ENCODE measurements at regions not wholly inside any gene's neighbourhood (a gene's known extent, or its start where the extent isn't known, plus 50 kb on each side); places are given as distances from the start of the nearest gene placed in this dataset.
"Not testable (repeated sequence)": the region's sequence is repeated elsewhere in the genome, so short reads cannot be mapped to it uniquely, and the experiment has no call there.

DNA sequence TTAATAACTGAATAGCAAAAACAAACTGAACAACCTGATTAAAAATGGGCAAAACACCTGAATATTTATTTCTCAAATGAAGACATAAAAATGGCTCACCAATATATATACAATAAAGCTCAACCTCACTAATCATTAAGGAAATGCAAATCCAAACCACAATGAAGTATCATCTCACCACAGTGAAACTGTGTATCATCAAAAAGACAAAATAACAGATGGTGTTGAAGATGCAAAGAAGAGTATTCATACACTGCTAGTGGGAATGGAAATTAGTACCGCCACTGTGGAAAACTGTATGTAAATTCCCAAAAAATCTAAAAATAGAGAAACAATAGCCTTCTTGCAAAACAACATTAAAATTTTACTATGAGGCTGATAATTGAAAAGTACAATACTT is 1660.1 kb upstream of the B3GALT2 start:
- no peak for DNase-seq (ENCODE audit: low read depth)

GRCh38 chr1:194843077-194843476 is 1656.7 kb upstream of the B3GALT2 start:
- DNase-seq (ENCODE audit: low read depth), result no peak

DNA sequence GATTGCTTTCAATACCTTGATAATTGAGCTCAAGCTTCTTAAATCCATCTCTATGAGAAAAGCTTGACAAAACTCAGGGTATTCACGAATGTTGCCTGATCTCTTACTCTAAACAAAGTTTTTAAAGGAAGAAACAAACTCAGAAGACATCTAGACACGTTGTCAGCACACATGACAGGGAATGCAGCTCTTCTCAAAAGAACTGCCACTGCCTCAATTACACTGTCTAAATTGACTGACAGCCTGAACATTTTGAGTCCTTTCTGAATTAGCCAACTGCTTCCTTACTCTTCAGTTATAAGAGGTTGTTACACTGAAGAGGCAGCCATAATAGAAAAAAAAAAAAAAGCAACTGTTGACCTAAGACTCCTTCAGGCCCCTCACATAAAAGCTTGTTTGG is 1646.7 kb upstream of the B3GALT2 start:
- no peak for DNase-seq (ENCODE audit: low read depth)

DNA sequence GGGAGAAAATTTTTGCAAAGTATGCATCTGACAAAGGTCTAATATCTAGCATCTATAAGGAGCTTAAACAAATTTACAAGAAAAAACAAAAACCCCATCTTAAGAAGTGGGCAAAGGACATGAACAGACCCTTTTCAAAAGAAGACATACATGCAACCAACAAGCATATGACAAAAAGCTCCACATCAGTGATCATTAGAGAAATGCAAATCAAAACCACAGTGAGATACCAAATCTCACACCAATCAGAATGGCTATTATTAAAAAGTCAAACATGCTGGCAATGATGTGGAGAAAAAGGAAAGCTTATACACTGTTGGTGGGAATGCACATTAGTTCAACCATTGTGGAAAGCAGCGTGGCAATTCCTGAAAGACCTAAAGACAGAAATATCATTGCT is 1645.2 kb upstream of the B3GALT2 start:
- not testable (repeated sequence) for DNase-seq (ENCODE audit: low read depth)

GRCh38 chr1:194830387-194830786 is 1644.0 kb upstream of the B3GALT2 start:
- DNase-seq (ENCODE audit: low read depth), result no peak

- DNase-seq (ENCODE audit: low read depth), result peak; percentile 10
Observed at GRCh38 chr1:194829492-194829891, 1643.1 kb upstream of the B3GALT2 start.

DNA sequence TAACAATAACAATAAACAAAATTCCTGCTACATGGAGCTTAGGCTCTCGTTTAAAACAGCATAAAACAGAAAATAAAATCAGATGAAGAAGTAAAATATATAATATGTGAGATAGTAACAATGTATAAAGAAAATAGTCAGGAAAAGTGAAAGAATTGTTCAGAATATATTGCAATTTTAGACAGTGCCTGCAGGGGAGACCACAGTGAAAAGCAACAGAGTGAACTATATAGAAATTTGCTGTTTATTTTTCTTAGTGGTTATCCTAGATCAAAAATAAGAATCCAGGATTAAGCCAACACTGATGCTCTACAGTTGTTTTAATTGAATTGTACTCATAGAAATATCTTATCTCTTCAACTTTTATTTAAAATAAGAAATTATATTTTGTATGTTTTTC is 1639.0 kb upstream of the B3GALT2 start:
- no peak for DNase-seq (ENCODE audit: low read depth)

DNA sequence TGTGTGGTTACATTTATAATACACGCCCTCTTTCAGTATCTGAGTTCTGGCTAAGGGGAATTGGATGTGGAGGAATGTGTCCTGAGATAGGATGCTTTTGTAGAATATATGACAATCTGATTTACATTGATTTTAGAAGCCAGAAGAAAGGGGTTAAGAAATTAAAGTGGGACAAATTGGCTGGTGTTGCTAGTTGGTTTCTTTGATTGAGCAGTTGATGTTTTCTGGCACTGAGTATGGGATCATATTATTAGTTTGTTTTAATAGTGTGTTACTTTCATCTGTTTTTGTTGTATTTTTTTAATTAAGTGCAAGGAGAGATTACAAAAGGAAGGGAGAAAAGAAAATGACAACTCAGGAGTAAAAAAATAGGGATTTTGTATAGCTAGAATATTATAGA is 1634.7 kb upstream of the B3GALT2 start:
- DNase-seq (ENCODE audit: low read depth), result no peak

DNA sequence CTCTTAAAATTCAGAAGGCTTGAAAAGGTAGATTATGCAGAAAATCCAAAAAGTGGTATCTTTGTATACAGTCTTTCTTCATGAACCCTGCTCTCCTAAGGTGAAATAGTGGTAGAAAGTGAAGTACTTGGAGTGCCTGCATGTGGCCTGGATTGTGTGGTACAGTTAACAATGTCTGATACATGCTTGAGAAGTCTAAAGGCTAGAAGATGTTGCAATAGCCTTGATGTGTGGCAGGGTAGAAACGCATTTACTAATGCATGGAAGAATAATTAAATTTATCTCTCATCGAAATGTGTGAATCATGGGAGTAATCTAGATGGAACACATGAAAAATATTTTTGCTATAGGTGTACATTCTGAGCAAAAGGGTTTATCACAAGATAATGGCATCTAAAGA is 1632.3 kb upstream of the B3GALT2 start:
- DNase-seq (ENCODE audit: low read depth), result no peak

GRCh38 chr1:194816859-194817258 is 1630.4 kb upstream of the B3GALT2 start:
- no peak for DNase-seq (ENCODE audit: low read depth)

DNA sequence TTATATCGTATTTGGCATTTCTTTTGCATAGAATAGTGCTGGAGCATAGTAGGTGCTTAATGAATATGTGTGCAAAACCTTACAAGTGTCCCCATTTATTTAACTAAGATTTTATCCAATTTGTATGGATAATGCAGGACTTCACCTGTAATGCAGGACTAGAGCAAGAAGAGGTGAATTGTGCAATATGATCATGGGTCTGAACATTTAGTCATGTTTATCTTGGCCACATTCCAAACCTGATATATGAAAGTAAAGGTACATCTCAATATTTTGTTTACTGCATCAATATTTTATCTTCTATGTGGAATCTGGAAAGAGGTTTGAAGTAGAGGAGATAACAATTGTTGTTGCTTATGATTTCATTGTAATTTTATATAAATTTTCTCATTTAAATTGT is 1626.7 kb upstream of the B3GALT2 start:
- DNase-seq (ENCODE audit: low read depth), result no peak

DNA sequence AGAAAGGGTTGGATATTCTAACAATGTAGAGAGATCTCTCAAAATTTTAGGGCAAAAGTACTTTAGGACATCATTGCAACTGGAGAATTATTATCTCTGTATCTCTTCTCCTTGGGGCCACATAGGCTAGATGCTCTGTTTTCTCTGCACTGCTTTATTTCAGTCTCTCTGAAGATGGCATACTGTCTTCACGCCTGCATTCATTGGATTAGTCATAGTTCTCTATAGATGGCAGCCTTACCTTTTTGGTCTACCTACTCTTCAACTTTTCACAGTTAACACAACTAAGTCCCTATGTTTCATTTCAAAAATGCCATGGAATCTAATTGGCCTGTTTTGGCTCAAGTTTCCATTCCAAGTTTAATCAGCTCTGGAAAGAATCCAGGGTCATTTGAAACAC is 1623.3 kb upstream of the B3GALT2 start:
- no peak for DNase-seq (ENCODE audit: low read depth)

DNA sequence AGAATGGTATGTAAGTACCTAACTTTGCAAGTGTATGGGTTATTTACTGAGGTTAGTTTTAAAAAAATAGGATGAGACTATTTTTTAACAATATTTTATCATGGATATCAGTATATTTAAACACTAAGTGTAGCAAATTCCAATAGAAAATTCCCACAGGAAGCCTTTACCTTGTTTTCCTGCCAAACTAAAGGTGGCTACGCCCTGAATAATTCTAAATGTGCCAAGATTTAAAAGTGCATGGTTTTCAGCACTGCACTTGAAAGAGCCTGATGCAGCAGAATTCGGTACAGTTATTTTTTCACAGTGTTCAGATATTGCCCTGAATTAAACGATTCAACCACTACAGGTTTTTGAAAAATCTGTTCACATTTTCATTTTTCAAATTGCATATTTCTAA is 1622.8 kb upstream of the B3GALT2 start:
- DNase-seq (ENCODE audit: low read depth), result no peak

- no peak for DNase-seq (ENCODE audit: low read depth)
Observed at GRCh38 chr1:194807530-194808220, 1621.3 kb upstream of the B3GALT2 start.

DNA sequence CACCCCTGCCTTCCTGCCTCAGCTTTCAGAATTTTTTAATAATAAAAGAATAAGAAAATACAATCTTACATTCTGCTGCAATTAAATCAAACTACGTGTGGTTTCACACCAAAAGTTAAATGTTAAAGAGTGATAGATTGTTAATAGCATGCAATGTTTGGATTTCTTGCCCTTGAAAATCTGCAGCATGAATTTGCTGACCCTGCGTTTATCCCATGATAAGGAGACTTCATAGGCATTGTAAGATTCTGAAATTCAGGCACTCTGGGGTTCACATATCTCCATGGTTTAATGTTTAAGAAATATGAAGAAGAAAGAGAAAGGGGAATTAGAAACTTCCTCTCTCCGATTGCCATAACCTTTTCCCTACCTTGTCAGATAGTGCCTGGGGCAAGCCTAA is 1616.2 kb upstream of the B3GALT2 start:
- no peak for DNase-seq (ENCODE audit: low read depth)

- DNase-seq (ENCODE audit: low read depth), result no peak
Observed at GRCh38 chr1:194795917-194796593, 1609.6 kb upstream of the B3GALT2 start.

DNA sequence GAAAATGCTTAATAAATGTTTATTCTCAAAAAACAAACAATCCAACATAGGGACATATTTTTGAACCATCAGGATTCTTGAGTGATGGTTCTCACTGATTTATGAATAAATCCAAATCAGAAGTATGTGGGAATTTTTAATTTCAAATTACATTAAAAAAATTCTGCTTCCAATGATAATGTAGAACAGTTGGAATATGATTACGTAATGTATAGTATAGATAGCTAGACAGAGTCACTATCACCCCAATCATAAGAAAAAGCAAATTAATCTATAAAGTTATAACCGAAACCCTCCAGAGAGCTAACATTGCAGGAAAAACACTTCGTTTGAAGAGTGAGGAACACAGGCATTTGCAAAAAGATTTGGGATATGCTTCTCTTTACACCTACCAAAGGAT is 1600.6 kb upstream of the B3GALT2 start:
- DNase-seq (ENCODE audit: low read depth), result no peak

- no peak for DNase-seq (ENCODE audit: low read depth)
Observed at GRCh38 chr1:194786027-194786426, 1599.6 kb upstream of the B3GALT2 start.

DNA sequence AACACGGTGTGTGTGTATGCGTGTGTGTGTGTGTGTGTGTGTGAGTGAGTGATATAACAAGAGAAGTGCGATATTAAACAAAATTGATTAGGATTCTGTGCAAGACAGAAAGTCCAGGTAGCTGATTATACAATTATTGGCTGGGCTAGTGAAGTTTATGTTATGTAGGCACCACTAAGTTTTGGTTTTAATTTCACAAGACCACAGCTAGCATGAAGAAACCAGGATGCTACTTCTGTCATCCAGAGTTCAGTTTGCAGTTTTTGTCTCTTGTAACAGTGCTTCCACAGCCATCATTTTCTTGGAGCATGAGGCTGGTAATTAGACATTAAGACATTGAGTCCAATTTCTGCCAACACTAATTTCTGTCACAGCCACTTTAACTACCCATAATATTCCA is 1590.2 kb upstream of the B3GALT2 start:
- DNase-seq (ENCODE audit: low read depth), result no peak

DNA sequence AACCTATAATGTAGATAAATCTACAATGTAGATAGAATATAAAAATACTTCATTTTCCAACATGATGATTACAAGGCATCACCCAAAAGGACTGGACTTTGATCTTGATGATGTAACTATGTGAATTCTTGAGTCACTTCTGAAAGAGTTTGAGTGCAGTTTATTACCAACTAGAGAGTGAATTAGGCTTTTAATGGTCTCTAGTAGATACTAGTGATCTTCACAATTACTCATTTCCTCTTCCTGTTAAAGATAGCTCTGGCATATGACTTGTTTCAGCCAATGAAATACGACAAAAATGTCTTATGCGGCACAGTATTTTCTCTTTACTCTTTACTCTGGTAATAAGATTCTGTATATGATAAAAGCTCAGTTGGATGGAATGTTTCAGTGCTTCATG is 1588.1 kb upstream of the B3GALT2 start:
- peak; percentile 4 for DNase-seq (ENCODE audit: low read depth)

- DNase-seq (ENCODE audit: low read depth), result no peak
Observed at GRCh38 chr1:194755241-194755994, 1569.0 kb upstream of the B3GALT2 start.

DNA sequence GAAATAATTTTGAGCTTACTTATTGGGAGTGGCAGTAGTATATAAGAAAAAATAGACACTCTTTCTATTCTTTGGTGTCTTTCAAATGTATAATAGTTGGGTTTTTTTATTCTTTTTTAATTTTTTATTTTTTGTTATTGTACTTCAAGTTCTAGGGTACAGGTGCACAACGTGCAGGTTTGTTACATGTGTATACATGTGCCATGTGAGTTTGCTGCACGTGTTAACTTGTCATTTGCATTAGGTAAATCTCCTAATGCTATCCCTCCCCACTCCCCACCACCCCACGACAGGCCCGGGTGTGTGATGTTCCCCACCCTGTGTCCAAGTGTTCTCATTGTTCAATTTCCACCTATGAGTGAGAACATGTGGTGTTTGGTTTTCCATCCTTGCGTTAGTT is 1552.4 kb upstream of the B3GALT2 start:
- not testable (repeated sequence) for DNase-seq (ENCODE audit: low read depth)

DNA sequence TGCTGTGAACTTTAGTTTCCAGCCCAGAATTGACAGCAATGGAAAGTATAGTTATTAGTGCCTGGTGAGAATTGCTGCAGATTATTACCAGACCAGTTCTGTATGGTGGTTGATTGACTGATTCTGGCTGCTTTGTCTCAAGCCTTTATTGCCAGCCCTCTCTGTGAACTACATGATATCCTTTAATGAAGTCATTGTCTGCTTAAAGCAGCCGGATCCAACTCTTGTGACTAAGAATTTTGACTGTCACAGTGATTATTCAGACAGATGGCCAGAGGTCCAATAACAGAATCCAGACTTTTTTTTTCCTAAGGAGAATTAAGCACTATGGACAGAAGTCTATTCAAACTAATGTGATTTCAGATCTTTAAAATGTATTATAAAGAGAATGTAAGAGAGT is 1548.6 kb upstream of the B3GALT2 start:
- no peak for DNase-seq (ENCODE audit: low read depth)

All from HT1080 (cell line).